ENCODE measurements at regions not wholly inside any gene's neighbourhood (a gene's known extent, or its start where the extent isn't known, plus 50 kb on each side); places are given as distances from the start of the nearest gene placed in this dataset.

- no peak for DNase-seq (ENCODE audit: low spot score)
- CTCF ChIA-PET: no interaction called here
- H3K27ac ChIP-seq: no peak overlapping the region
- no peak for TF ChIP-seq CTCF (conservative IDR thresholded peaks at IDR 0.05; ENCODE audit: low read depth)
- POLR2A ChIA-PET (ENCODE audit: low non-redundant PET): no interaction called here
These were observed 593.3 kb downstream of the CCSER2 start for GRCh38 chr10:84921701-84922100.

- ChIA-PET POLR2A (ENCODE audit: low non-redundant PET) (no interaction called here), CTCF (no interaction called here)
- H3K27ac ChIP-seq: no peak overlapping the region
- DNase-seq (ENCODE audit: low spot score): no peak
- TF ChIP-seq CTCF (conservative IDR thresholded peaks at IDR 0.05; ENCODE audit: low read depth): no peak
These were observed 595.7 kb downstream of the CCSER2 start for GRCh38 chr10:84924131-84924530.

- POLR2A ChIA-PET (ENCODE audit: low non-redundant PET): no interaction called here
- no peak overlapping the region for H3K27ac ChIP-seq
- DNase-seq (ENCODE audit: low spot score): no peak
- CTCF ChIA-PET: interaction anchor here (0.6 kb wide), 1 partner anchor 794 kb away, joined by 5 read pairs; no protein-coding TSS in a partner anchor
- no peak for TF ChIP-seq CTCF (conservative IDR thresholded peaks at IDR 0.05; ENCODE audit: low read depth)
These were observed 597.1 kb downstream of the CCSER2 start for GRCh38 chr10:84925495-84925894.

- no peak for DNase-seq (ENCODE audit: low spot score)
- POLR2A ChIA-PET (ENCODE audit: low non-redundant PET): no interaction called here
- TF ChIP-seq CTCF (conservative IDR thresholded peaks at IDR 0.05; ENCODE audit: low read depth): no peak
- CTCF ChIA-PET: interaction anchor here (0.6 kb wide), 1 partner anchor 218 kb away, joined by 3 read pairs; no protein-coding TSS in a partner anchor
- no peak overlapping the region for H3K27ac ChIP-seq
These were observed 605.0 kb downstream of the CCSER2 start for GRCh38 chr10:84933402-84933801.

- no peak for TF ChIP-seq CTCF (conservative IDR thresholded peaks at IDR 0.05; ENCODE audit: low read depth)
- no peak overlapping the region for H3K27ac ChIP-seq
- DNase-seq (ENCODE audit: low spot score): no peak
- ChIA-PET POLR2A (ENCODE audit: low non-redundant PET) (no interaction called here), CTCF (no interaction called here)
These were observed 607.4 kb downstream of the CCSER2 start for GRCh38 chr10:84935772-84936171.

GRCh38 chr10:84938117-84938905 lies 609.9 kb downstream of the CCSER2 start:
- H3K27ac ChIP-seq: no peak overlapping the region
- POLR2A ChIA-PET (ENCODE audit: low non-redundant PET): no interaction called here
- DNase-seq (ENCODE audit: low spot score): no peak
- CTCF ChIA-PET: no interaction called here
- no peak for TF ChIP-seq CTCF (conservative IDR thresholded peaks at IDR 0.05; ENCODE audit: low read depth)
